GDM1 (cell line): ENCODE measurements at regions not wholly inside any gene's neighbourhood (a gene's known extent, or its start where the extent isn't known, plus 50 kb on each side); places are given as distances from the start of the nearest gene placed in this dataset.

Experiments
- DNase-seq: peaks from one replicate; lab custom pipeline; 2025; lab: John Stamatoyannopoulos, UW

DNA sequence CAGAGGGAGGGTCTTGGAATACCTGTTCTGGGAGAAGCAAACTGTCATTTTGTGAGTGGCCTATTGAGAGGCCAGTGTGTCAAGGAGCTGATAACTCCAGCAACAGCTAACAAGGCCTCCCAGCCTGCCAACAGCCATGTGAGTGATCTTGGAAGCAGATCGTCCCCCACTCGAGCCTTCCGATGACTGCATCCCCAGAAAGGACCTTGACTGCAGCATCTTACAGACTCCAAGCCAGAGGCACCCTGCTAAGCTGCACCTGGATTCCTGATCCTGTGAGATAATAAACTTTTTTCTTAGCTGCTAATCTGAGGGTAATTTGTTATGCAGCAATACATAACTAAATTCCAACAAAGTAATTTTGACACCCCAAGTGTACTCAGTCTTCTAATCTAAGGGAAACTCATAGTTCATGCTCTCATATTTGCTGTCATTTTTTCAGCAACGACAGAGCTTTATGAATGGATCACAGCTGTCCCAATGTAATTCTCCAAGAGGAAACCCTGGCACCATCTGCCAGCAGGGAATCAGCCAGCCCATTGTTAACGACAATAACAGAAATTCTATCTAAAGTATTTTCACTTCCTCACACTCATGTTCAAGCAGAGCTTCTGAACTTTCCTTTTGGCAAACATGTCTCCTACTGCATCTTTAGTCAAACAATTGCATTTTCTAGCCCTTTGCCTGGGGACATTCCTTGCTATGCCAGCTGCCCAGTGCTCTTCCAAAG, 470.2 kb upstream of the BTBD3 start:
- DNase-seq = no peak

DNA sequence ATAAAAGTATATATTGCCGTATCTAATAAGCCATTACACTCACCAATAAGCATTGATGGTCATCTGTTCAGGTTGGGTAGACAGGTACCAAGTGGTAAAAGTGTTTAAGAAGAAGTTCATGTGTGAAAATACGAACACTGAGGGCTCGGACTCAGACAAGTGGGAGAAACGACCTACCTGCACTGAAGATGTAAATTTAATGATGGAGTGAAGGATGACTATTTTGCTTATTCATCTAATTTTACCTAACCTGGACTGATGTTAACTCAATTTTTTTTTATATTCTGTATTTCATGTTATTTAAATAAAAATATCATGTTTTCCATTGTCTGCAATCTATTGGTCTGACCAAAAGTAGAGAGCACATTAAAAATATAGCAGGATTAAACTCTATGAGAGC, 469.1 kb upstream of the BTBD3 start:
- DNase-seq = no peak

DNA sequence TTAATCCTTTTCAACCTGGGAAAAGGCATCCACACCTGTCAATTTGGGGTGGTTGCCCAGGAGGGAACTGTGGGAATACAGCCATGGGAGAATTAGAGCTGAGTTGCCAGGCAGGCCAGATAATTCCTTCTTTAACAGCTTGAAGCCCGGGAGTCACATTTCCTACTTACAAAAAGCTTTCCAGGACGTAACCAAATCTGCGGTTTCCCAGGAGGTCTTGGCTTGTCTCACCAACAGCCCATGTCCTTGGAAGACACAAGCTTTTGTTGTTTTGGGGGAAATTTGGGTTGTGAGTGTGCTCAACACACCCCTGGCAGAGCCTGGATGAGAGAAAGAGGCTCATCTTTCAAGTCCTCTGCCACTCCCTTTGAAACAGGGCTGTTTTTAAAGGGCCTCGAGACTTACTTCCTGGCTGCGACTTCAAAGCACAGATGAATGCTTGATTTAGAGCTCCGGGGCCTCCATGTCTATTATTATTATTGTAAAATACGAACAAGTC, 465.9 kb upstream of the BTBD3 start:
- DNase-seq = no peak

DNA sequence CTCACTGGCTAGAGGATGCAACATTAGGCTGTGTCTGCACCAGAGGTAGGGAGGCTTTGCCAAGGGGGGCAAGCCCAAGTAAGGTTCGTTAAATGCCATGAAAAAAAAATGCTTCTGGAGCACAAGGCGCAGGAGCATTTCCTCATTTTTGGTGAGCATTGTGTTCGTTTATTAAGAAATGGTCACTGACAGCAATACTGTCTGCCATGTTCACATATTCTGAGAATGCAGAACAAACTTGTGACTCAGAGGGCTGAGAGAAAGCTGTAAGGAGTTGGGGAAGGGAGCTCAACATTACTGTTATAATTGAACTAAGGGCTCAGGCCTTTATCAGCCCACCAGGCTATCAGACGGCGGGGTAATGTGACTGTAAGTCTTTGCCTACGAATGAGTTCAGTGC, 465.4 kb upstream of the BTBD3 start:
- no peak for DNase-seq

DNA sequence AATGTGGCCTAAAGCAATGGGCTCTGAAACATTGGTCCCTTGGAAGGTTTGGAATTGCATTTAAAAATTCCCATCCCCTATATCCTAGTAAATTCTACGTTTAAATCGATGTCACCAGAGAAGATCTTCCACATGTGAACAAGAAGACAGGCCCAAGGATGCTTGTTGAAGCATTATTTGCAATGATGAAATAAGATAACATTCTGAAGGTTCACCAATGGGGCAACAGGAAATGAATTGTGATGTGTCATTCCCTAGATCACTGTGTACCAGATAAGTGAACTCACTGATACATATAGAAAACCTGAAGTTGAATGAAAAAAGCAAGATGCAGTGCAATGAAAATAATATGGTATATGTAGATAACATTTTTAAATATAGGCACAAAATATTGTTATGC, 464.3 kb upstream of the BTBD3 start:
- peak; percentile 7 for DNase-seq

DNA sequence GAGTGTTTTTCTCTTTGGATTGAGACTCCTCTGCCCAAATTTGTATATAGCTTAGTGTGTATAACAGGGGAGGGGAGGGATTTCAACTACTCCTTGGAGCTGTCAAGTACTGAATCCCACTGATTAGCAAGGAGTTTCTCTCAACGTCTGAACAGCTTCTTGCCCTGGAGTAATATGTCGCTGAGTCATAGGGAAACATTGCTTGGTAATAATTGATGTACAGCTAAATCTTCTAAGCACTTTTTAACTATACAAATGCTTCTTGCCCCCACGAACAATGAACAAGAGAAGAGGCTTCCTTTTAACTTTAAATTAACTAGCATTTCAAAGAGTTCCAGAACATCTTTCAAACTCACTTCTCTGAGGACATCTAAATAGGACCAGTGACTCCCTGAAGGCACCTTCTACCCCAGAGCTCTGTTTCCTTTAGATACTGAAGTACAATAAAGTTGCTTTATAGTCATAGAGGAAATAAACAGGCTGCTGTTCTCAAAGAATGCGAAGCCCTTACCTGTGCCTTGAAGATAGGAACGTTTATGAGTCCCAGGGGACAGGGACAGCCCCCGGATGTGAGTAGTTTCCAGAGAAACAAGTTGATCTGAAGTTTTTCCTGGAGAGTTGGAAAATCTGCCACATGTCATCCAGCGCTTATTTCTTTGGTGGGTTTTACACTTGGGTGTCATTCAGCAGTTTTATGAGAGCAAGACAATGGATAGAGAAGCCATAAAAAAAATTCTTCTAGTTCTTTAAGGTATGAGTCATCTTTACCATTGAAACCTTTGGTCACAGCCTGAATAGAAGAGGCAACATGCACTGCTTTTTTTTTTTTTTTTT, 462.5 kb upstream of the BTBD3 start:
- DNase-seq = no peak

DNA sequence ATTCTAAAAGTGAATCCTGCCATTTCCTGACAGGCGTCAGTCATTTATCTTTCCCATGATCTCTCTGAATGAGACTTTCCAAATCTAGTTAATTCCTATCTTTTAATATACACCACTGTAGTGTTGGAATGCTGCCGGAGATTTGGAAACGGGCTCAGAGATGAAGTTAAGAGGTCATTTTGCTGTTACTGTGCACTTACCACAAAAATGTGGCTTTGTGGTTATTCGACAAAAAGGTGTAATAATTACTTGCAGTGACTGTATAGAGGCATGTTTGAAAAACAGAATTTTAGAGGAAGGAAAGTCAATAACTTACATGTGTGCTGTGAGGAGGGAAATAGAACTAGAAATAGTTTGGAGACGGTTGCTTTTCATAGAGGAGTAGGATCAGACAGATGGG, 460.2 kb upstream of the BTBD3 start:
- DNase-seq = no peak

DNA sequence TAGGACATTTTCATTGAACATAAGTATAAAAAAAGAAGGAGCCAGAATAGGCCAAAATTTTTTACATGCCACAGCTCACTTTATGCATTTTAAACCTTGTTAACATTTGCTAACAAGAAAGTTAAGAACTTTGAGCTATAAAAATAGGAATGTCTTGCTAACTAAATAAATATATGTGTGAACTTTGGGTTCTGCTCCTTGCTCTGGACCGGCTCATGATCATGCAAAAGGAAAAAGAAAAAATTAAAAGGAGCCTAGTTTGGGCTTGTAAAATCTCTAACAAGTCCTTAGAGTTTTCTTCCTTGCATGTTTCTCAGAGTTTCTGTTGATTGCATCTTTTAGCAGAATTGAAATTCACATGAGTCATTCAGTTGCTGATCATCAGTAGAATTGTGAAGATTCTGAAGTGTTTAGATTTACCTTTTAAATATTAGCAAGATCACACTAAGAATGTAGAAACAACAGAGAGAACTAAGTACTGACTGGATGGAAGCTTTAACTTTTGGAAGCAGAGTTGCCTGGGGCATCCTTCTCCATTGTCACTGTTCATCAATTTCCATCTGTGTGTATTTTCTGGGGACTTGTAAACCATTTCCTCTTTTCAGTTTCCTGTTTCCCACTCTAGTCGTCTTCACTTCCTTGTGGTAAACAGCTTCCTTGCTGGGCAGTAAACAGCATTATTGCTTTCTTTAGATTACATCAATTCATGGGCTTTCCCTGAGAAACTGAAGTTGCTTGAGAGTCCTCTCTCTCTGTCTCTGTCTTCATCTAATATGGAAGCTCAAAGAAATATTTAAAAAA, 458.4 kb upstream of the BTBD3 start:
- DNase-seq = peak; percentile 11

DNA sequence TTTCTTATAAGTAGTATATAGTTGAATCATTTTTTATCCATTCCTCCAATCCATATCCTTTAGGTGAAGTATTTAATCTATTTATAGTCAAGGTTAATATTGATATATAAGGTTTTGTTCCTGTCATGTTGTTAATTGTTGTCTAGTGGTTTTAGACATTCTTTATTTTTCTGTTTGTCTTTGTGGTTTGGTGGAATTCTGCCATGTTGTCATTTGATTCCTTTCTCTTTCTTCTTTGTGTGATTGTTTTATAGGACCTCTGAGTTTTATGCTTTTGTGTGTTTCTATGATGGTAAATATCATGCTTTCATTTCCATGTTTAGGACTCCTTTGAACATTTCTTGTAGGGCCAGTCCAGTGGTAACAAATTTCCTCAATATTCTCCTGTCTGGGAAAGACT, 450.3 kb upstream of the BTBD3 start:
- DNase-seq = no peak

DNA sequence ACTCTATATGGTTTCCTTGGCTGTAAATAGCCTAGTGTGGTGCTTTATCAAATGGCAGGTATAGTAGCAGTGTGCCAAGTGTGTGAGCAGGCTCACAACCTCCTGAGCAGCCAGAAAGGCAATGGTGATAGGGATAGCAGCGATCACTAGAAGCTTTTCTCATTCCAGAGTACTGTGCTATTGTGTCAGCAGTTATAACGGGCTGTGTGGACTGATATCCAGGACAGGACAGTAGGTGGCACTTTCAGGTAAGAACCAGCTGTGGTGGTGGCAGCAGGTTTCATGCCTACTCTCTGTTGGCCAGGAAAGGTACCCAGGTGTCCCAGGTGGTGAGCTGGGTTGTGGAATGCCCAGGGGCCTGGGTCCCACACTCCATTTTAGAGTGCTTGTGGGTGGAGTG, 448.8 kb upstream of the BTBD3 start:
- no peak for DNase-seq

DNA sequence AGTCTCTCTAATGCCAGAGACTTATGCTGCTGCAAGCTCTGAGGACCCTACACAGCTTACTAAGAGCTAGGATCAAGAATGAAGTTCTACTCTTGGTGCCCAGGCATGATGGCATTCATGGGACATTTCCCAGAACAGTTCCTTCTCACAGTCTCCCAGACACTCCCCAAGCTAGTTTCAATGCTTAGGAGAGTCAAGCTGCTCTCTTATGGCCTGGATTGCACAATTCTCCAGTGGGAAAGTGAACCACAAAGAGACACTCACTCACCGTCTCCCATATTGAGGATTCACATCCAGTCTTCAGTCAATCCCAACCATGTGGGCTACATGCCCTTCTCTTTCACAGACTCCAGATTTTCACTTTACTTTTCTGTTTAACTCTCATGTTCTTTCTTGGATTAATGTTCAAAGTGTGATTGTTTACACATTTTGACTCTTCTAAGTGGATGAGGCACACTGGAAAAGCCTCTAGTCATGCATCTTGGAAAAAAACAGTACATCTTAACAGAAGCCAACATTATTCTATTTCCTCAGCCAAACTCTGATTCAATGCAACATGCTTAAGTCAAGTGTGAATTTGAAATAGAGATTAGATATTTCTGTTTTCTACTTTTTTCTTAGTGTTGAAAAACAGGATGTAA, 447.8 kb upstream of the BTBD3 start:
- no peak for DNase-seq

DNA sequence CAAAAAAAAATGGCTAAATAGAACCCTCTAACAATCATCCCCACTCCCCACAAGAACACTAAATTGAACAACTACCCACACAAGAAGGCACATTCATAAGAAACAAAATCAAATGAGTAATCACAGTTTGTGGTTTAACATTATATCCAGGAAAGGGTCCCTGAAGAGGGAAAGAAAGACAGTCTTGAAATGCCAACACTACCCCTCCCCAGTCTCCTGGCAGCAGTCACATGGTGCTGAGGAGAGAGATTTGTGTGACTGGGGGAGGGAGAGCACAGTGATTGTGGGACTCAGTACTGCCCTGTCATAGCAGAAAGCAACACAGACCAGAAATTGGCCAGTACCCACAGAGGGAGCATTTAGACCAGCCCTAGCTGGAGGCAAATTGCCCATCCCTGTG, 443.7 kb upstream of the BTBD3 start:
- DNase-seq = no peak

DNA sequence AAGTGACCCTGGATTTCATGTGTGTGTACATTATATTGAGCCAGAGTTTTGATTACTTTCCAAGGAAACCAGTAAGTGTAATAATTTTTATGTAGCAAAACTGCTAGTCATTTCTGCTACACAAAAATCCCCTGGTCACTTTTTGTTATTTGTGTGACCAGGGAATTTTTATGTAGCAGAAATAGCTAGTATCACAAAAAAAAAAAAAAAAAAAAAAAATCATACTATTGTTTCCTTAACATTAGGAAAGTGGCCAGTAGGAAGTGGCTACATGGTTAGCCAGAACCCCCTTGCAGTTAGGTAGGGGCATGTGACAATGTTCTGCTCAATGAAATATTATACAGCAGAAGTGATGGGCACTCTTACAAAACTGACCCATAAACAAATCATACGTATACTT, 434.0 kb upstream of the BTBD3 start:
- DNase-seq = no peak

DNA sequence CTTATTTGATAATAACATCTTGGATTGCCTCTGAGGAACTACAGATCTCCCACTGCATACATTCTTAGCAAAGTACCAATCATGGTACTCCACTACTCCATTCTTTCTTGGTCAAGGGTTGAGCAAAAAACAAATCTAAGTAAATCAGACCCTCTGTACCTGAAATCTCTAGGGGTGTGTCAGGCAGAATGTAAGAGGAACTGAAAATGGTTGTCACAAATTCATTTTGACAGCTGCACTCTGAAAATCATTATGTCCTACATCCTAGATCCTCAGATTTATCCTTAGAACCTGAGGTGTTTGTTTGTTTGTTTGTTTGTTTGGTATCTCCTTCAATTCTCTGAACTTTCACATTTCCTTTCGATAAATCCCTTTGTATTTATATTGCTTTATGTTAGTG, 433.2 kb upstream of the BTBD3 start:
- DNase-seq = no peak

DNA sequence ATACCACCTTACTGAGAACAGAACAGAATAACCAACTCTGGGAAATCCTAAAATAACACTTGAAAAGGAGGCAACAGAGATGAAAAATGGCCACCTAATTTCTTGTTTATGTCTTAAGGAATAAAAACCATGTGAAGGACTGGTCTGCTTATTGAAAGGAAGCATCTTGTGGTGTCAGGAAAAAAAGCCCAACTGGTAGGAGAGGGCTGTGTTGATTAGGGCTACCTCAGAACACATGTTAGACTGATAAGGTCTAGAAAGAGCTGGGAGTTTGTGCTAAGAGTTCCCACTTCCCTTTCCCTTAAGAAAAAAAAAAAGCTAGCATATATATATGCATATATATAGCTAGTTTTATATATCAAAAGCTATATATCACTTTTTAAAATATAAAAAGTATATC, 425.3 kb upstream of the BTBD3 start:
- DNase-seq = peak; percentile 76

DNA sequence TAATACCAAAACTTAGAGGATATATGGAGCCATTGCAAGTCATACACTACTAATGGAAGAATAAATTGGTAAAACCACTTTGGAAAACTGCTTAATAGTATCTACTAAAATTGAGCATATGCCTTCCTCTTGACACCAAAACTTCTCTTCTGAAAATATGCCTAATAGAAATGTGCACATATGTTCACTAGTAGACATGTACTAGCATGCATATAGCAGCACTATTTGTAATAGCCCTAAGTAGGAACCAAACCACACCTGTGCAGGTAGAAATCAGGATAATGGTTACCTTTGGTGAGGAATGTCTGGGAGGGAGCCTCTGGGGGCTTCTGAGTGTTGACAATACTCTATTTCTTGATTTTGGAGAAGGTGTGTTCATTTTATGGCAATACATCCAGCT, 424.8 kb upstream of the BTBD3 start:
- no peak for DNase-seq

DNA sequence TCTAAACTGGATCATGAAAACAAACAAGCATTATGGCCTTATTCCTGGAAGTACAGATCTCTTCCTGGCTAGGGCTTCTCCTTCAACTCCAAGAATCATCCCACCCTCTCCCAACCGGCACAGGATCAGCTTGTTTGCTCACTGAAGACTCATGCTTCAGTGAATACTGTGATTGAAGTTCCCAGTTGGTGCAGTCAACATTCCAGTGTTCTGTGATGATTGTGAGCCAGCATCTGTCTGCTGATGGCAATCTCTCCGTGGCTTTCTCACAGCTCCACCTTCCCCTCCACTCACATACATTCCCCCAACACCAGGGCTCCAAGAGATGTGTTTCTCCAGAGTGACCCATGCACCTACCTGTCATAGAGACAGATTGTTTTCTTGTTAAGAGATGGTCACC, 421.3 kb upstream of the BTBD3 start:
- peak; percentile 15 for DNase-seq

DNA sequence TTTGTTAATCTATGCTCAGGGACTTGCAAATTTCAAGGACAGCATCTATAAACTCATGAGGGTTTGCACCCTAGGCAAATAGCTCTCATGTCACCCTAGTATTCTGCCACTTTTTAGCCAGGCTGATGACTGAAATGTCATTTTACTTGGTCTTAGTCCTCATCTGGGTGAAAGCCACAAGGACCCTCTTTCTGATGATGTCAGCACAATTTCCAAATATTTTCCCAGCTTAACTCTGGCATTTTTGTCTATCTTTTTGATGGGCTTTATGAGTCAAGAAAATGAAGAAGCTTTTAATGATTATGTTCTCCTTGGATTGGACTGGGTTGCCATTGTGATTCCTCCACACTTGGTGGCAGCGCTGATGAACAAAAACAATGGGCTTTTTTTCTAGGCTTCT, 420.1 kb upstream of the BTBD3 start:
- no peak for DNase-seq

DNA sequence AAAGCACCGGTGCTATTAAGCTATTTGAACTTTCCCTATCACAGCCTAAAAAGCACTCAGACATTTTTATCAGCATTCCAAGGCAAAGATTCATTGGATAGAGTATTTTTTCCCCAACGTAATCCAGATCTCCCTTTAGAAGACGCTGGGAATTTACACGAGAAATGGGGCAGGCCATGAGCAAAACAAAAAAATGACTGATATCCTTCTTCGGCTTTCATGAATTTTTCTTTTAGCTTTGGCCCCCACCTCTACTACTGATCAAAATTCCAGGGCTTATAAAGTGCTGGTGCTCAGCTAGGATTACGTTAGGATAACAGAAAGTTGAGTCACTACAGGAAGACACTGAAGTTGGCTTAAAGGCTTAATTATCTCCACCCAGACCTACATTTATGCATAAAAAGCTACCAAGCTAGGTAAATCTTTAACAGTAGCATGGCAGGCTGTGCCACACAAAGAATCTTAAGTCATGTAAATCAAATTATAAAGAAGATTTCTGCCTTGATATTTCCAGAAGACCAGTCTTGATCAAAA, 418.5 kb upstream of the BTBD3 start:
- no peak for DNase-seq

DNA sequence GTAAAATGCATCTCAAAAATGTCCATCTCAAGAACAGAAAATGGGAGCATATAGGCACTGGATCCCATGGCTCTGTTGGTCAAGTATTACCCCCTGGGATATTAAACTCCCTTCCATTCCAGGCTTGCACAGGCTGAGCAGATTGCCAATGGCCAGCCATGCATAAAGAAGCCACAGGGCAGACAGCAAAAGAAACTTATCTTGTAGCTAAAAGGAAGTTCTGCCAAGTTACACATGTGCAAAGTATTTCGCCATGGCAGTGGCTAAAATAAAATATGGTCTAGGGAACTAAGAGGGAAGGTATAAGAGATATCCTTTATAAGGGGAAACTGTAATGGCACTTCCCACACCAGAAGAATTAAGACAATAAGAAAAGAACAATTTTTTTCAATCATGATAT, 415.6 kb upstream of the BTBD3 start:
- DNase-seq = no peak

DNA sequence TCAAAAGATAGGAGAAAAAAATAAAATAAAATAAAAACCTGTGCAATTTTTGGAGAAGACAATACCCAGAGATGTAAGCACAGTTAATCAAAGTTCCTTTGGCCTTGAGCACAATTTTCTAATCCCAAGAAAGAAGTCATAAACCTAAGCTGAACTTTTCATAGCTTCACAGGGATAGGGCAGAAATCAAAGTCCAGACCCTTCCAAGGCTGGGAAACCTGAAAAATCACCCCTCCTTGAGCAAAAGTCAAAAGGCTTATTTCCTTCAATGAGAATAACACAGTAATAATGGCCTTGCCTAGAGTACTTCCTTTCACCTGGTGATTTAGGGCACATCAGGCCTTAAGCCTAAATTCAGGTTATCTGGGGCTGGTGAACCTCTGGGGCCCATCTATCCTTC, 415.0 kb upstream of the BTBD3 start:
- DNase-seq = no peak

DNA sequence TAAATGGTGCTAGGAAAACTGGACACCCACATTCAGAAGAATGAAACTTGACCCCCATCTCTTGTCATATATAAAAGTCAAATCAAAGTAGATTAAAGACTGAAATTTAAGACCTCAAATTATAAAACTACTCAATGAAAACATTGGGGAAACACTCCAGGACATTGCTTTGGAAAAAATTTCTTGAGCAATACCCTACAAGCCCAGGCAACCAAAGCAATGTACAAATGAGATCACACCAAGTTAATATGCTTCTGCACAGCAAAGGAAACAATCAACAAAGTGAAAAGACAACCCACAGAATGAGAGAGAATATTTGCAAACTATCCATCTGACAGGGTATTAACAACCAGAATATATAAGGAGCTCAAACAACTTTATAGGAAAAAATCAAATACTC, 407.9 kb upstream of the BTBD3 start:
- DNase-seq = no peak
